Transverse colon (tissue), 4 donors: ENCODE measurements at regions not wholly inside any gene's neighbourhood (a gene's known extent, or its start where the extent isn't known, plus 50 kb on each side); places are given as distances from the start of the nearest gene placed in this dataset.

Experiments
- DNase-seq: peaks from one replicate; pipeline ENCODE4 v3.0.0-alpha.2; 2019
- H3K27ac ChIP-seq, 4 donors: fragments of 200-600 bp; sonication (generic); 2 replicates each; pipeline ENCODE4 v1.5.1; 2016 to 2018; ENCODE audit warnings: inconsistent platforms in 4 of 4
- H3K27me3 ChIP-seq: fragments of 200-600 bp; sonication (generic); 2 replicates; pipeline ENCODE4 v1.5.1; 2017; ENCODE audit warnings: inconsistent platforms
- H3K36me3 ChIP-seq, 4 donors: fragments of 200-600 bp; sonication (generic); 2 replicates each; pipeline ENCODE4 v1.5.1; 2017 to 2019; ENCODE audit warnings: inconsistent platforms in 4 of 4
- H3K4me1 ChIP-seq, 4 donors: fragments of 200-600 bp; sonication (generic); 2 replicates each; pipeline ENCODE4 v1.5.1; 2017 to 2020; ENCODE audit warnings: inconsistent platforms in 4 of 4
- H3K4me3 ChIP-seq, 4 donors: fragments of 200-600 bp; sonication (generic); 1 replicate in 1 of 4; 2 replicates in 3 of 4; pipeline versions ENCODE4 v1.5.1 to v1.6.1; 2017 to 2019; ENCODE audit warnings: inconsistent platforms in 4 of 4
- H3K9me3 ChIP-seq, 2 donors: fragments of 200-600 bp; sonication (generic); 2 replicates each; pipeline ENCODE4 v1.5.1; 2017 to 2019; ENCODE audit warnings: inconsistent platforms in 2 of 2
- CTCF ChIP-seq, 5 experiments: fragments of 200-600 bp in 3 of 5; fragments of 450-650 bp in 2 of 5; sonication (generic) in 3 of 5; IDR thresholded peaks; 1 replicate in 2 of 5; 2 replicates in 3 of 5; pipeline ENCODE4 v1.5.1; 2016 to 2017; ENCODE audit warnings: antibody characterized with exemption in 5 of 5, inconsistent platforms in 3 of 5, mild to moderate bottlenecking in 2 of 5, moderate library complexity in 1 of 5
- EP300 ChIP-seq: sonication (generic); formaldehyde crosslinking; IDR thresholded peaks from one replicate; pipeline ENCODE4 v1.6.1; 2017; ENCODE audit warnings: antibody characterized with exemption, low read depth
- POLR2A ChIP-seq: fragments of 450-650 bp; IDR thresholded peaks from one replicate; pipeline ENCODE4 v1.6.1; 2016; ENCODE audit warnings: antibody characterized with exemption, mild to moderate bottlenecking, moderate library complexity
- POLR2AphosphoS5 ChIP-seq, 3 donors: sonication (generic); formaldehyde crosslinking; IDR thresholded peaks; one replicate each; pipeline ENCODE4 v1.6.1; 2016; ENCODE audit warnings: antibody characterized with exemption in 3 of 3
- WGBS, 2 donors: methylation state at CpG; one replicate each; pipeline ENCODE4 v1.1.5; 2018; ENCODE audit warnings: low coverage in 1 of 2; 5-methylcytosine and 5-hydroxymethylcytosine counted together
- in situ Hi-C, 4 donors: fragments of 200-750 bp; cut with MboI; loops; one replicate each; pipeline versions ENCODE4 v1.15.0 to v1.15.1; 2017; ENCODE audit warnings: low sequenced_read_pairs in 3 of 4, low pct_ligation_motif_present in 1 of 4, low pct_unique_long_range_greater_than_20kb in 1 of 4
- intact Hi-C: fragments of 100-400 bp; cut with DNase I; formaldehyde crosslinking; loops from one replicate; pipeline ENCODE4 v1.15.1; 2023; ENCODE audit warnings: low total_unique reads

GRCh38 chr7:46953008-46953407 lies 628.9 kb downstream of the TNS3 start:
- Histone ChIP-seq H3K27me3 (no peaks in the 10 kb centered on the region), H3K9me3 (no peaks in the 10 kb centered on the region), H3K4me1 (no peaks in the 10 kb centered on the region), H3K36me3 (no peaks in the 10 kb centered on the region), H3K27ac (no peak overlapping the region), H3K4me3 (no peak overlapping the region)
- TF ChIP-seq POLR2A (no peak), POLR2AphosphoS5 (IDR thresholded peaks at IDR 0.05) (no peak), CTCF (IDR thresholded peaks at IDR 0.05) (no peak), EP300 (no peak)
- in situ Hi-C loops (no loop called here), intact Hi-C loops (no loop called here)
- WGBS, 2 donors: 67 to 86% methylated on average over 1 of the region's 1 CpG
- DNase-seq: no peak

DNA sequence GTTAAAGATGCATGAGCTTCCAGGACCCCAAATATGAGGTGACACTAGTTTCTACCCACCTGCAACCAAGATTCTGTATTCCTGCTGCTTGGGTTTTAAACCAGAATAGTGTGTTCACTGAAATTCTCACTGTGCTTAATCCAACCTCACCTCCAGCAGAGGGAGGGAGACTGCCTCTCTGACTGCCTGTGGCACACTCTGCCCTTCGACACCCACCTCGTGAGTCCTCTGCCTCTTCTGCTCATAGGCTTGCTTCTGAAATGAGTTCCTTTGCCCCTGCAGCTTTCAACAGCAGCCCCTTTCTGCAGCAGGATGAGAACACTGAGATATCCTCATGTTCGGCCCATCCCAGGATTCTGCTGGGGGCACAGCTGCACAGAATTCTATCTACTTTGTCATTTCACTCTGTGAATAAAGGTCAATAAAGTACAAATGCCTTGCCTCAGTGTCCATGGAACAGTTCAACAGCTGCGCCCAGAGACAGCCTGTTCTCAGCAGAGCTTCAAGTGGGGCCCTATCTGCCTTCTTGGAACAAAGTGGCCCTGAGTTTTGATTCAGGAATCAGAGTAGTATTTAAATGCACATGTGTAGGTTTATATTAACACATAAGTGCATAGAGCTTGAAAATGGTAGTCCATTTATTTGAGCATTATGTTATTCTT lies 632.5 kb downstream of the TNS3 start:
- WGBS, 2 donors: 63 to 79% methylated on average over 2 to 4 of the region's 4 CpGs
- Histone ChIP-seq H3K9me3 (no peaks in the 10 kb centered on the region), H3K4me3 (no peak overlapping the region), H3K4me1 (no peaks in the 10 kb centered on the region), H3K36me3 (no peaks in the 10 kb centered on the region), H3K27me3 (no peaks in the 10 kb centered on the region), H3K27ac (no peak overlapping the region)
- in situ Hi-C loops (loop anchor here in 1 of 4 donors (25.0 kb wide), 1 partner anchor 88 kb away; no protein-coding TSS in a partner anchor), intact Hi-C loops (no loop called here)
- no peak for DNase-seq
- TF ChIP-seq EP300 (no peak), POLR2AphosphoS5 (IDR thresholded peaks at IDR 0.05) (no peak), CTCF (IDR thresholded peaks at IDR 0.05) (no peak), POLR2A (no peak)

DNA sequence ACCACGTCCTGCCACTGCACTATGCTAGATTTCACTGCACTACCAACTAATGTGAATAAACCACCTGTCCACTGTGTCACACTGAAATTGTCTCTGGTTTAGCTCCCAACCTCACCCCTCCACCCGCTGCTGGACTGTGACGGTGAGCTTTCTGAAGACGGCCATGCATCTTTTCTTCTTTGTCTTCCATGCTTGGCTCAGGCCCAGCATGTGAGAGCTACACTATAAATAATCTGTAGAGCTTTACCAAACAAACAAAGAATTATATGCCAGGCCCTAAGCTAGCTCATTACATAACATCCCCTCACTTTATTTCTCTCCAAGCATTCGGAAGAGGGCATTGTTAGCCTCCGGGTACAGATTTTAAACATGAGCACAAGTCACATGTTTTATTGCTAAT lies 633.2 kb downstream of the TNS3 start:
- in situ Hi-C loops: loop anchor here in 1 of 4 donors (25.0 kb wide), 1 partner anchor 89 kb away; no protein-coding TSS in a partner anchor
- no peak for DNase-seq
- H3K36me3 ChIP-seq: no peaks in the 10 kb centered on the region
- intact Hi-C loops: no loop called here
- no peak overlapping the region for H3K4me3 ChIP-seq
- no peaks in the 10 kb centered on the region for H3K4me1 ChIP-seq
- TF ChIP-seq POLR2A (no peak), CTCF (IDR thresholded peaks at IDR 0.05) (no peak), EP300 (no peak), POLR2AphosphoS5 (IDR thresholded peaks at IDR 0.05) (no peak)
- no peaks in the 10 kb centered on the region for H3K9me3 ChIP-seq
- no peak overlapping the region for H3K27ac ChIP-seq
- no peaks in the 10 kb centered on the region for H3K27me3 ChIP-seq
- WGBS, 2 donors: 74% methylated on average over 5 to 6 of the region's 6 CpGs

DNA sequence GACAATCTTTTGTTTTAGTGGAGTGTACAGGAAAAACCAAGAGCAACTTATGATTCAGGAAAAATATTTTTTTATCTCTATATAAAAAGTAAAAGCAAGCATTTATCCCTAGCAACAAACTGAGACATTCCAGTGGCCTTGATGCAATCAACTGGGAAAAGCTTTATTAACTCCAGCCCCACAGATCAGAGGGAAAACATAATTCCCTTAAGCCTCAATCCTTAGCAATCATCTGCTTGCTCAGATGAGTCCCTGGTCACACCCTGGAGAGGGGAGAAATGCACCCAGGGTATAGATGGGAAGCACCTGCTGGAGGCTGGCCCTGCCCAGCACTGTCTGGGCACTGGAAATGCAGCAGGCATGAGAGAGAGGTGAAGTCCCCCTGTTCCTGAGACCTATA lies 636.6 kb downstream of the TNS3 start:
- in situ Hi-C loops: loop anchor here in 1 of 4 donors (25.0 kb wide), 1 partner anchor 92 kb away; no protein-coding TSS in a partner anchor

More for the DNA sequence above, 636.6 kb downstream of the TNS3 start:
- no peaks in the 10 kb centered on the region for H3K9me3 ChIP-seq
- no peaks in the 10 kb centered on the region for H3K4me1 ChIP-seq
- intact Hi-C loops: no loop called here
- no peak overlapping the region for H3K27ac ChIP-seq
- no peaks in the 10 kb centered on the region for H3K27me3 ChIP-seq
- TF ChIP-seq POLR2AphosphoS5 (IDR thresholded peaks at IDR 0.05) (no peak), EP300 (no peak), CTCF (IDR thresholded peaks at IDR 0.05) (no peak), POLR2A (no peak)
- H3K36me3 ChIP-seq: no peaks in the 10 kb centered on the region
- H3K4me3 ChIP-seq: no peak overlapping the region
- DNase-seq: no peak
